ENCODE measurements at regions not wholly inside any gene's neighbourhood (a gene's known extent, or its start where the extent isn't known, plus 50 kb on each side); places are given as distances from the start of the nearest gene placed in this dataset.
"Not testable (repeated sequence)": the region's sequence is repeated elsewhere in the genome, so short reads cannot be mapped to it uniquely, and the experiment has no call there.

DNA sequence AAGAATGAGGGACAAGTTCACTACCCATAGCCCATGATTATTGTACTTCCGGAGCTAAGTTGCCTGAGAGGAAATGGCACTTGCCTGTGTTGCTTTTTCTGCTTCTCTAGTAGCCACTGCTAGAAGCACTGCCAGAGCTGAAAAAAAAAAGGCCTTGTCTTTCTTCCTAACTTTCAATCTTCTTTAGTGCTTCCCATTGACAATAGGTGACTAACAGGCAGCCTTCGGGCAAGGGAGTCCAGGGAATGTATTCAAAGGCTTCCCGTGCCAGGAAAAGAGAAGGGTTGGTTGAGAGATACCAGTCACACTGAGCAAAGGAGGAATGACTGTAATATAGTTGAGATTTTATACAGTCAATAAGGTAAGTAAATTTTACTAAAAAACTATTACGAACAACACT, 242.0 kb downstream of the CALCRL start:
- no peak for DNase-seq (ENCODE audit: low spot score)

DNA sequence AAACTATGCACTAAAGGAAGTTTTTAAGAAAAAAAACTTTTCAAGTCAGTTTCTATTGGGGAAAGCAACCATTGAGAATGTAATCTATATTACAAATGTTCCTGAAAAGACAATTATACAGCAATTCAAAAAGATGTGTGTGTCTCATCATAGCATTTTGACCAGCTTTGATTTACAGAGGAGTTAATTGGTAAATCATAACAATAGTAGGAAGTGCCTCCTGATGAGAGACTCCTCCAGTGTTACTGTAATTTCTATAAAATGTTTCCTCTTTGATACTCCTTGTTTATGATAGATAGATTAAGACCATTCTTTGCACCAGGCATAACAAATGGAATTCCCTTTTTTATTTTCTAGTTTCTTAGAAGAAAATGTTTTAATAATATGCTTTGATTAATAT, 249.9 kb downstream of the CALCRL start:
- DNase-seq (ENCODE audit: low spot score) = no peak

DNA sequence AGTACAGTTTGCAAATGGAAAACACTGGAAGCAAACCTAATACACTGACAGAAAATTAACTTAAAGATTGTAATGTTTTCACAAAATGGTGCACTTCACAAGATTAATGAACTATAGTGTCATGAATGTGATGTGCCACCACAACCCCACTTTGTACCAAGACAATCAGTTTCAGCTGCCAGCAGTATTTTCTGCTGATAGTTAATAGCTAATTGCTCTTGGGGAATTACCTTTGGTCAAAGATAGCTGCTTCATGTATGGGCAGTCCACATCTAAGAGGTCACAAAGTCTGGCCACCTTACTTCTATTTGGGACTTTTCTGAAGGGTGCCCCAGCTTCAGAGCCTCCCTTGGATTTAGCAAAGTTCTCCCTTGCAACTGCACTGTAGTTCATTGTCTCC, 254.0 kb downstream of the CALCRL start:
- no peak for DNase-seq (ENCODE audit: low spot score)

DNA sequence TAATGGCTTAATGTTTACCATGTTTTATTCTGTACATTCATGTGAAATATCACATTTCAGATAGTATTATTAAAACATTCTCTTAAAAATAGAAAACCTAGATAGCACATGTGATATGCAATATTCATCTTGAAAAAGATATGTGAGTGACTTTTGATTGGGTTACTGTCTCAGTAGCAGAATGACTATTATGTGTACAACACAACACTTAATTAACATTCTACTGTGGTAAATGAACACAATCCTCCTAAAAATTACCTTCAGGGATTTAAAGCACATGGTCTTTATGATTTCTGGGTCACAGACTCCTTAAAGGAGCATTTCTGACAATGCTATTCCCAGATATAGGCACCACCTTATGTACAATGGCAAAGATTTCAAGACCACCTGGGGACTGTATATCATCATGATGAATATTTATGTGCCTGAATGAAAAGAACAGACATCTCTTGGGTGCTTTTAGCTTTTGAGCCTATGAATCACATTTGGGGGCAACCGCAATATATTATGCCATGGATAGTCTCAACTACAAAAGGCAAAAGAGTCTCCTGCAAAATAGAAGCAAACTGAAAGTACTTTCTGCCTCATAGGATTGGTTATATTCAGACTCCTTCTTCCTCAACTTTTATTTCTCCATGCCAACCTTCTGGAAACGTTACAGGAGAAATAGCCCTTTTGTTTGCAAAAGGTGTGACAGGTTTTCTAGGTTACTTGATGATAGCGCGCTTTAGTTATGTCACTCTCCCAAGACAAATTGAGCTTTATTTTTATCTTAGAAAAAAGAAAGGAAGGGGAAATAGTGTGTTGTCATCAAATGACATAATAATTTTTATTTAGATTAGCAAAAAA, 259.0 kb downstream of the CALCRL start:
- DNase-seq (ENCODE audit: low spot score) = no peak

DNA sequence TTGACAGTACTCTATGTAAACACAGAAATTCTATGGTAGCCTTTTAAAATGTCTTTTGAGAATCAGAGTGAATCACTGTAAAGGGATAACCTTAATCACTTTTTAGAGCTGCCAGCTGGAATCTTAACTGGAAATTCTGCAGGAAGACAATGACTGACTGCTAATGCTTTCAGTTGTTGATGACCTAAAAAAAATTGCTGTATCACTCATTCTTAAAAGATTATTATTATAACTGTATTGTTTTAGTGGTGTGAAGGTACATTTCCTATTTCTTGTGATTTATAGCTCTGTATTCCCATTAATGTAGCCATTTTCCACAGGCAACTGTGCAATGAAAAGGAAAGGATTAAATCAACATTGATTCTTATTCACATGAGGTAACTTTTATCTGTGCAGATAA, 260.5 kb downstream of the CALCRL start:
- no peak for DNase-seq (ENCODE audit: low spot score)

DNA sequence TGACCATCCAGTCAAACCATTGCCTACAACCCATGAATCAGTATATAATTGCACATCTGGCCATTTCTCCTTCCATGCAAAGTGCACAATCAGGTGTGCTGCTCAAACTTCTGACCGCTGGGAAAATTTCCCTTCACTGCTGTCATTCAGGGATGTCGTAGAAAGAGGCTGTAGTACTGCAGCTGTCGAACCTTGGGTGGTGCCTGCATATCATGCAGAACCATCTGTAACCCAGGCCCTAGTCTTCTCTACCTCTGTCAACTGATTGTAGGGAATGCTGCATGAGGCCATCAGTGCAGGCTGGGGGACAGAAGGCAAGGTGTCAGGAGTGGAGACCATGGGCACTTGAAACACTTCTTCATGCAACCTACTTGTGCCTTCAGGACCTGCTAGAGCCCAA, 267.5 kb downstream of the CALCRL start:
- no peak for DNase-seq (ENCODE audit: low spot score)

DNA sequence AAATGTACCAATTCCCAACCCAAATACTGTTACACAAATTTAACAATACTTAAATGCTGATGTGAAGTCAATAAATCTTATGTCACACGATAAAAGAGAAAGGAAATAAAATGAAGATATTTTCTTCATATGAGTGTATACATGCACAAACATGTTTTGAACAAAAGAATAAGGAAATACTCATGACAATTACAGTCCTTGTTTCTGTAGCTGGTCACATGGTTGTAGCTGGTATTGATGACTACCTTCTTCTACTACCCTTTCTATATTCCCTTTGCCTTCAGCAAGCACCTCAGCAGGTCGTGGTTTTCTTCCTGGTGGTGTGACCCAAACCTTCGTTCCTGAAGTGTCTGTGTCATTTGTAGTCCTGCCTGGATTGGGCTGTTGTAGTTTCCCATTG, 269.2 kb downstream of the CALCRL start:
- DNase-seq (ENCODE audit: low spot score) = not testable (repeated sequence)

DNA sequence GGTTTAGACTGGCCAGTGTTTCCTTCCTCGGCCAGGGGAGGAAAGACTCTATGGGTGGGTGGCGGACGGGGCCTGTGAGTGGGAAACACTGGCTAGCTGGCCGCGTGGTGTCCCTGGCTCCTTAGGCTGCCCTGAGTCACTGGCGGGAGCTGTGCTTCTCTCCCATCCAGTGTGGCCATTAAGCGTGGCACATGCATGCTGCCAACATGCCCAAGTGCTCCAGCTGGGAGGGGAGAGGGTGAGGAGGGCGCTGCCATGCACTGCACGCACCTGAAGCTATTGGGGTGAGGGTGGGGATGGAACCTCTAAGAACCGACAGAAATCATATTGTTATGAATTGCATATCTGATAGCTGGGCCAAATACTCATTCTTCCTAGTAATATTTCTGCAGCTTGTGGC, 270.8 kb downstream of the CALCRL start:
- no peak for DNase-seq (ENCODE audit: low spot score)

DNA sequence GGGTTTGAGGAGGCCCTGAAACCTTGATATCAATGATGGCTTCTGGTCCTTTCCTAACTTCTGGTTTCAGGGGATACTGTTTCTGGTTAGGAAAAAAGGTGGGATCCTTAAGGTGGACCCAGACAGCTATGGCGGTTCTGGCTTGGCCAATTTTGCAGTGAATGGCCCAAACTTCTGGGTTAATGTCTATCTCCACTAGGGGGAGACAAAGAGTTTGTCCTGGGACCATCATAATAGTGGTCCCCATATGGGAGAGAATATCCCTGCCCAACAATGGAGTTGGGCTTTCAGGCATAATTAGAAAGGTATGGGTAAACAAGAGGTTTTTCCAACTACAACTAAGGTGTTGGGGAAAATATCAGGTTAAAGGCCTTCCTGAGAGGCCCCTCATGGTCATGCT, 273.5 kb downstream of the CALCRL start:
- DNase-seq (ENCODE audit: low spot score) = no peak

DNA sequence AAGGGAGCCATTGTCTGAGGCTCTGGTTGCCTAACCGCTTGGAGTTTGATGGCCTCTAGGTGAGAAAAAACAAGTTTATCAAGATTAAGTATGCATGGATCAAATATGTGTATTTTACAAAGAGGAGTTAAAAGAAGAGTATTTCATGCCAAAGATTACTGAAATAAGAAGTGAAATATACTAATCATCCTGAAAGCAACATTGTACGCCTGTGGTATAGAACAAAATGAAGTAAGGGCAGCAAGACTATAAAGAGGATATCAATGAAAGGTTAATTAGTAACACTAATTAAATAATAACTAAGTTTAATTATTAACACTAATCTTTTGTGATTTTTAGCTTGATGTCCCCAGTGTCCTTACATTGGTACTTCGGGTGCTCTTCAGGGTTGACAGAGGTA, 276.7 kb downstream of the CALCRL start:
- no peak for DNase-seq (ENCODE audit: low spot score)

DNA sequence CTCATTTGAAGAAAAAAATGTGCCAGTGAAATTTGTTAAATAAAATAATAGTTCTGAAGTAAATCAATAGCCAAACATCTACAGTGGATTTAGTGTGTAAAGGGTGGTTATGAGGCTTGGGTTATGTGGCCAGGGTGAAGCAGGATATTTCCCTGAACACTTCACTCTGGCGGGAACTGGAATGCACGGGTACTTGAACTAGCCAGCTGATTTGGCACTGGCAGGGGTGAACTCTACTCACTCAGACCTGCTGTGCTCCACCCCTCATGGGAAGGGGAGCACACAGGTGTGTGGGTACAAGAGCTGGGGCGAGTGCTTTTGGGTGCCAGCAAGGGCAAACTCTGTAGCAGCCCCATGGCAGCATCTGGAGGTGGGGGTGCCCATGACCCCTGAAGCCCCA, 278.2 kb downstream of the CALCRL start:
- no peak for DNase-seq (ENCODE audit: low spot score)

DNA sequence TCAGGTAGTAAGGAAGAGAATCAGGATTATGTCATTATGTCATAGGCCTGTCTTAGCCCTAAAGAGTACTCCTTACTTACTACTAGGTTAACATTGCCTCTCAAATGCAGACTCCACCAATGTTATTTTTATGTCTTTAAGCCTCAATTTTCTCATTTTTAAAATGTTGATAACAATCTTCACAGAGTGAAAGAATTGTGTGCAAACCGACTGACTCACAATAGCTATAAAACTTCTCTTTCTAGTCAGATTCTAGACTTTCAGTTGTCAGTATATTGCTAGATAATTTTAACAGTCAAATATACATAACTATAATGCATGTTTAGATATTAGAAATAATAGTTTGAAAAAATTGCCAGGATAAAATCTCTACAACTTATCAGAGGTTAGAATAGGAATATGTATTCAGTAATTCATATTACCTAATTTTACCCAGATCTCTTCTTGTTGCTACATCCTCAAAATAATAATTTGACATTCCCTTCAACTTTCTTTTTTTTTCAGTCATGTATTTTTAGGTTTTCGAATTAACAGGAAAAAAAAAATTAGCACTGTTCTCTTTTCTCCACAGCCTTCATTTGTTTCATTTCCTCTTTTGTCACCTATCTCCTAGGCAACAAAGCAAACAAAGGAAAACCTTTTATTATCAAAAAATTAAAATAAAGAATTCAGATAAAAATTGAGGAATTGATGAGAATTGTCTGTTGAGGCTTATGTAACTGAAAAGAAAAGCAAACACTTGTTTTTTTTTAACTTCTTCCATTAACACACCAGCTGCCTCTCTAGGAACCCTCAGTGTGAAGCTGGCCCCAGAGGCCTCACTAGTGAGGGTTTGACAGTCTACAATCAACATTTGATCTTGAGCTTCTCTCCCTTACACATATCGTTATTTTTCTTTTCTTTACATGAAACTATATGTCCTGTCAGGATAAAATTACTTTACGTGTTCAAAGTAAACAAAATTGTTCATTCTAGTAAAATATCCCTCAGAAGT, 279.0 kb downstream of the CALCRL start:
- no peak for DNase-seq (ENCODE audit: low spot score)

DNA sequence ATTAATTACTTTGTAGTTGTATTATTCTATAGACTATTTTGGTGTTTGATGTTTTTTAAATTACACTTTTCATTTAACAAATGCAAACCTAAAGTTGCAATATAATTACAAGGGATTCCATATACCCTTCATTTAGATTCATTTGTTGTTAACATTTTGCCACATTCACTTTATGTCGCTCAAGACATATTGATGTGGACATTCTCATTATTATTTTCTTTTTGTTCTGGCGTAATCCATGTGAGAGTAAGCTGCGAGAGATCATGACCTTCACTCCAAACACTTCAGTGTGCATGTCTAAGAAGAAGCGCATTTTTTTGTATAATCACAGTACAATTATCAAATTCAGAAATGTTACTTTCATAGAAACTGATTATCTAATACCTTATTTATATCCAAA, 280.6 kb downstream of the CALCRL start:
- DNase-seq (ENCODE audit: low spot score) = no peak

DNA sequence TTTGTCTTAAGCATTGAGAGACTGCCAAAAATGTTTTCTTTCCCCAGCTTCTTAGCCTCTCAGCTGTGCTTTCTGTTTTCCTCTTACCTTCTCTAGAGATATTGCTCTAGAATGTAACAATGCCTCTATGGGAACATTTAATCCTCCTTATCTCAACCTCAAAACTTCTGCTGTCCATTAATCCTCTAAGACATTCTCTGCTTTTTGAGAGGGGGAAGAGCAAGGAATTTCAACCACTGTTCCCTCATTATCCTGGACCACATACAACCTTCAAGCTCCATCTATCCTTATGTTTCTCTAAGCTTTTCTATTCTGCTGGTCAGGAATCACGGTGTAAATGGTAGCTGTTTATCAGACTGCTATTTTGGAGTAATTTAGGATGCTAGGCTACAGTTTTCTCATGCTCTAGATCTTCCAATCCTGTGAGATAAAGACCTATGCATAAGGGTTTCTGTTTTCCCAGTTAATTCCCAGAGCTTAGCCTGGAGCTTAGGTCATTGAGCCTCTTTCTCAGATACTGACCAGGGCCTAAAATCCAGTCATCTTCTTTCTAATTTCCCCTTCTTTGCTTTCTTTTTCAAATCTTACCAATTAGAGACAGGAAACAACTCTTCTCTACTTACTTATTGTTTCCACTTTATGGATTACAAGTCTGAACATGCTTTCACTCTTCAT, 282.0 kb downstream of the CALCRL start:
- DNase-seq (ENCODE audit: low spot score) = no peak

DNA sequence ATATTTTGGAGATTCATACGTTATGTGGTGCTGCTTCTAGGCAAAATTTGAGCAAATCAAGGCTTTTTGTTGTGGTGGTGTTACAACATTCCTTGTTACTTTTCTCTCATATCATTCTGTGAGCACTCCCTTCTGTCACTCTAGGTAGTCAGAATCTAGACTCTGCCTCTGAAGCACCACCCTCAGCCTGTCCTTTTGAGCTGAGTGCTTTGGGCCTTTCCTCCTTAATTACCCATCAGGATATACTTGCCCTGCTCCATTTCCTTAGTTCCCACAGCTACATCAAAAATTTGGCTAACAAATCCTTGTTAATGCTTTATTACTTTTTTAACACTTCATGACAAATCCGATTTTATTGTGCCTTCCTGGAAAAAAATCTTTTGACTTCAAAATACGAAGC, 289.6 kb downstream of the CALCRL start:
- no peak for DNase-seq (ENCODE audit: low spot score)

DNA sequence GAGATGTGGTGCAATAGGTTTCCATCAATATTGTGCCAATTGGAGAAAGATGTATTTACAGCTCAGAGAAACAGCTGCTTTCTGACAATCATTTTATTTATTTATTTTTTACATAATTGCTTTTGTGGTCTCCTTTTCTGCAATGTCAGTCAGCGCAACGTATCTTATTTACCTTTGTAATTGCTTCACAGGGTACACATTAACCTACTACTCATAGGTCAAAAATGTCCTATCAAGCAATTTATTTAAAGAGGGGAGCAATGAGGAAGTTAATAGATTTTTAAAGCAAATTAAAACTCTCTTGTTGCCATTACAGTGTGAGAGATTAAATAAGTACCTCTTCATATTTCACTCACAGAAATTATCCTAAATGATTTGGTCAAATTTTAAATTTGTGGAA, 291.0 kb downstream of the CALCRL start:
- no peak for DNase-seq (ENCODE audit: low spot score)

DNA sequence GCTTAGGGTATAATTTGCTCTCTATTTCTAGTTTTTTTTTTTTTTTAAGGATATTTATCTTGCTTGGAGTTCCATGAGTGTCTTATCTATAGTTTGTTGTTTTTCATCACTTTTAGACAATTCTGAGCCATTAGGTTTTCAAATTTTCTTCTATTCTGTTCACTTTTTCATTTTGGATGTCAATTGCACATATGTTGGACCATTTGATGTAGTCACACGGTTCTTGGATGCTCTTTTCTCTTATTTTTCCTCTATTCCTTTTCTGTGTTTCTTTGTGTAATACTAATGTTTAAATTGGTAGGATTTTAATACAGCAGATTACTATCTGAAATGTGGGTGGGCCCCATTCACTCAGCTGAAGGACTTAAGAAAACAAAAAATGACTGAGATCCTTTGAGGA, 292.6 kb downstream of the CALCRL start:
- no peak for DNase-seq (ENCODE audit: low spot score)

DNA sequence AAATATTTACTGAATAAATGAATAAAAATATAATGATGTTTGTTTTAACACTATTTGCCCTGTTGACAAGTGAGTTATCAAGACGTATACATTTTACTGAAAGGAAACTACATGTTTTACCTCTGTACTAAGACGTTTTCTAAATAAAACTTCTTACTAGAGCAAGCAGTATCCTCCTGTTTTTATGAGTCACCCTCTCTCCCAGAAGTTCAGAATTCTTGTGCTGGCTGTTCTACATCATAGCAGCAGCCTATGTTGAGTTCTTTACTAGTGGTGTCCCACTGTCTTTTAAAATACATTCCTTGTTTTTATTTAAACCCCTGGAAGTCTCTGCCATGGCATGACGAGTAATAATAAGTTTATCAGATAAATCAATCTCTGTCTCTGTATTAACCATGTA, 297.4 kb downstream of the CALCRL start:
- no peak for DNase-seq (ENCODE audit: low spot score)

DNA sequence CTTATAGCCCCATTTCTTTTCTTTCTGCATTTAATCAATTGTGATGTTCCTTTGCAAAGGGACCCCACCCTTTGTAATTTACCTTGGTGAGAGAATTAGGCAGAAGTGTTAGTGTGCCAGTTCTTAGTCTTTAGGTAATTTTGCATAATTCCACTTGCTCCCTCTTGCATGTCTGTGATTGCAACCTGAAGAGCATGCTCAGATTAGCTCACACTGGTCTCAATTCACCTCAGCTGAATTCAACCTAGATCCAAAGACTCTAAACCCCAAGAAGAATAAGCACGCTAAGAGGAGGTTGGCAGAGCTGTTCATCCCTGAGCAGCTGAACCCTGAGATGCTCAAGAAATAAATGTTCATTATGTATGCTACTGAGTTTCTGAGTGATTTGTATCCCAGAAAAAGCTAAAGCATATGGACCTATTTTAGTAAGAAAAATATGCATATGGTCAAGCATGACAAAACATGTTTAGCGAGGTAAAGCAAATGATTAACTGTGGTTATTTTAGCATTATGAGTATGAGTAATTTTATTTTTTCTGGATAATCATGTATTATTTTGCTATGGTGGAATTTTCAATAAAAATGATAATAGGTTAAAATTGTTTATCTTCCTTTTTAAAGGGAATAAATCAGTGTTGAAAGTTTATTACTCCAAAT, 299.2 kb upstream of the ZSWIM2 start:
- no peak for DNase-seq (ENCODE audit: low spot score)

DNA sequence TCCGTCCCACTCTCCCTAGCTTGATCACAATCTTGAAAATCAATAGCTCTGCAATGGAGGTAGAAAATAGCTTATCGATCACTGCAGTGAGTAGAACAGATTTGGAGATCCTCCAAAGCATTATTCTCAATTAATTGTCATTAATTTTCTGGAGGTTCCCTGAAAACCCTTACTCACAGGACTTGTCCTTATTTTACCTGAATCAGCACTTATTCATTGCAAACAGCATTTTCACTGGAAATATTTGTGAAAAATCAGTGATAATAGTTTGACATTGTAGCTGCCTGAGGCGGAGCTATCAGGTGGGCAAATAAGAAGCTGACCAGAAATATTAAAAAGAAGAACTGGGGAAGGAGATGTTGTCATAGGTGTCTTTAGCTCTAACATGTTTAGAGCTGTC, 294.6 kb upstream of the ZSWIM2 start:
- no peak for DNase-seq (ENCODE audit: low spot score)

DNA sequence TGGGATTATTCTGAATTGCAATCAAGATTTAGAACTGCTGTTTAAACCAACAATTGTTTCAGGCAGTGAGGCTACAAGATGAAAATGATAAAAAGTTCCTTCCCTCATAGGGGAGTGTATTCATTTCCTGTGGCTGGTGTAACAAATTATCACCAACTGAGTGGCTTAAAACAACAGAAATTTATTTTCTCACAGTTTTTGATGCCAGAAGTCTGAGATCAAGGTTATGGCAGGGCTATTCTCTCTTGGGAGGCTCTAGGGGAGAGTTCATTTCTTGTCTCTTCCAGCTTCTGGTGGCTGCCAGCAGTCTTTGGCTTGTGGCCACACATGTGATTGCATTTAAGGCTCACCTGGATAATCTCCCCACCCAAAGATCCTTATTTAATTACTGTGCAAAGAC, 290.5 kb upstream of the ZSWIM2 start:
- DNase-seq (ENCODE audit: low spot score) = no peak

DNA sequence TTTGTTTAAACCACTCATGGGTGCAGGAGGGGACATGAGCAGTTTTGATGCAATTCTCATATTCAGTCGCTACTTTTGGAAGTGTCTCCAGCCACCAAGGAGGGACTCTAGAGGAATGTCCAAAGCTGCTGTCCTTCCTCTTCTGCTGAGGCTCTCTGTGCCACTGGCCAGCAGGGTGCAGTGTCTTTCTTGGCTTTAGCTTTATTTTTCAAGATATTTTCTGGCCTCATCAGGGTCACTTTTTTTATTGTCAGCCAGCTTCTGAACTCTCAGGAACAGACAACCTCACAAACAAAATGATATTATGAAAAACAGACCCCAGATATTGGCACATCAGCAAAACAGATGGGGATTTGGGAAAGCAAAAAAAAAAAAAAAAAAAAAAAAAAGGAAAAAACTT, 289.3 kb upstream of the ZSWIM2 start:
- no peak for DNase-seq (ENCODE audit: low spot score)
